B cell (primary cell): ENCODE measurements at regions not wholly inside any gene's neighbourhood (a gene's known extent, or its start where the extent isn't known, plus 50 kb on each side); places are given as distances from the start of the nearest gene placed in this dataset.

Source experiments
- ATAC-seq: fragments of 200-7000 bp; cut with Tn5 transposase; one replicate; pipeline ENCODE4 v1.10.0; 2021; ENCODE audit warnings: low read depth, mild to moderate bottlenecking, moderate number of reproducible peaks, moderate library complexity
- CTCF ChIA-PET: fragments of 350-600 bp; sonication (Branson Sonifier 250); formaldehyde crosslinking; loops from one replicate; lab custom pipeline; 2021; ENCODE audit warnings: antibody characterized with exemption, inconsistent platforms; lab: Charles Lee
- POLR2A ChIA-PET: fragments of 350-600 bp; sonication (Branson Sonifier 250); formaldehyde crosslinking; loops from one replicate; lab custom pipeline; 2021; ENCODE audit warnings: antibody characterized with exemption; lab: Charles Lee
- DNase-seq: peaks from one replicate; pipeline ENCODE4 v3.0.0; 2013
- H2AFZ ChIP-seq: 2 replicates; pipeline ENCODE4 v1.6.1; 2012; ENCODE audit warnings: mild to moderate bottlenecking, low read depth, low read length; ENCODE audit not compliant: insufficient read depth, poor library complexity, severe bottlenecking
- H3K27ac ChIP-seq, 2 donors: 1 replicate in 1 of 2; 2 replicates in 1 of 2; pipeline ENCODE4 v1.5.1; 2012 to 2013; ENCODE audit warnings: low read length in 2 of 2, mild to moderate bottlenecking in 2 of 2, moderate library complexity in 1 of 2
- H3K27me3 ChIP-seq, 4 experiments: fragments of 200-600 bp in 1 of 4; sonication (generic) in 1 of 4; replicated peaks in 1 of 4; 1 replicate in 2 of 4; 2 replicates in 2 of 4; pipeline versions ENCODE4 v1.6.1 to v1.7.0; 2013 to 2016; ENCODE audit warnings: low read length in 3 of 4, mild to moderate bottlenecking in 2 of 4, mixed read lengths in 1 of 4, moderate library complexity in 1 of 4; ENCODE audit not compliant: insufficient read depth in 4 of 4, control insufficient read depth in 3 of 4; ENCODE audit errors: control extremely low read depth in 1 of 4
- H3K36me3 ChIP-seq, 2 experiments: replicated peaks in 1 of 2; 1 replicate in 1 of 2; 2 replicates in 1 of 2; pipeline versions ENCODE4 v1.6.1 to v1.7.1; 2013; ENCODE audit warnings: low read length in 1 of 2; ENCODE audit not compliant: insufficient read depth in 2 of 2, control insufficient read depth in 1 of 2; ENCODE audit errors: control extremely low read depth in 1 of 2, extremely low read depth in 1 of 2
- H3K4me1 ChIP-seq, 2 donors: fragments of 200-600 bp in 1 of 2; sonication (generic) in 1 of 2; 1 replicate in 1 of 2; 2 replicates in 1 of 2; pipeline versions ENCODE4 v1.5.1 to v1.6.1; 2013 to 2017; ENCODE audit warnings: low read length in 2 of 2; ENCODE audit not compliant: control insufficient read depth in 2 of 2, insufficient read depth in 2 of 2
- H3K4me2 ChIP-seq: replicated peaks from 2 replicates; pipeline ENCODE3; 2012; ENCODE audit warnings: mild to moderate bottlenecking, low read depth, low read length; ENCODE audit not compliant: poor library complexity, severe bottlenecking
- H3K4me3 ChIP-seq, 5 experiments: fragments of 200-600 bp in 1 of 5; sonication (generic) in 1 of 5; 1 replicate in 3 of 5; 2 replicates in 2 of 5; pipeline versions ENCODE4 v1.5.1 to v1.7.0; 2011 to 2016; ENCODE audit warnings: low read length in 4 of 5, mild to moderate bottlenecking in 4 of 5, low read depth in 2 of 5, control low read depth in 1 of 5, moderate library complexity in 1 of 5; ENCODE audit not compliant: insufficient read depth in 1 of 5; ENCODE audit errors: control extremely low read depth in 1 of 5, extremely low read depth in 1 of 5
- H3K79me2 ChIP-seq: fragments of 200-600 bp; sonication (generic); one replicate; pipeline ENCODE4 v1.6.0; 2016; ENCODE audit warnings: low read length; ENCODE audit not compliant: control insufficient read depth, insufficient read depth
- H3K9ac ChIP-seq: fragments of 200-600 bp; sonication (generic); 2 replicates; pipeline ENCODE4 v1.6.1; 2017; ENCODE audit warnings: mild to moderate bottlenecking, low read length, moderate library complexity
- H3K9me3 ChIP-seq, 3 donors: one replicate each; pipeline versions ENCODE4 v1.6.1 to v1.7.1; 2013; ENCODE audit warnings: low read length in 2 of 3; ENCODE audit not compliant: control insufficient read depth in 2 of 3, insufficient read depth in 1 of 3; ENCODE audit errors: control extremely low read depth in 1 of 3
- H4K20me1 ChIP-seq: 2 replicates; pipeline ENCODE4 v1.6.0; 2012; ENCODE audit warnings: mild to moderate bottlenecking, low read length; ENCODE audit not compliant: insufficient read depth, control insufficient read depth, poor library complexity, severe bottlenecking
- H3K27ac Mint-ChIP-seq: one replicate; pipeline ENCODE4 v1.8.0; 2021; ENCODE audit warnings: mixed read lengths
- H3K27me3 Mint-ChIP-seq: one replicate; pipeline ENCODE4 v1.8.0; 2021; ENCODE audit warnings: mixed read lengths
- H3K4me1 Mint-ChIP-seq: one replicate; pipeline ENCODE4 v1.8.0; 2021; ENCODE audit warnings: mixed read lengths
- H3K4me3 Mint-ChIP-seq: one replicate; pipeline ENCODE4 v1.8.0; 2021; ENCODE audit warnings: mixed read lengths
- H3K9me3 Mint-ChIP-seq: one replicate; pipeline ENCODE4 v1.8.0; 2022; ENCODE audit warnings: mixed read lengths; ENCODE audit not compliant: insufficient read depth
- EZH2 ChIP-seq: IDR thresholded peaks from 2 replicates; pipeline ENCODE4 v1.6.1; 2012; ENCODE audit warnings: borderline replicate concordance, low read depth, mild to moderate bottlenecking, moderate library complexity, low read length; ENCODE audit not compliant: insufficient read depth, poor library complexity, severe bottlenecking
- WGBS: methylation state at CpG from one replicate; pipeline ENCODE4 v1.1.5; 2013; ENCODE audit warnings: missing lambda C conversion rate; ENCODE audit not compliant: insufficient coverage; 5-methylcytosine and 5-hydroxymethylcytosine counted together
- intact Hi-C: fragments of 100-400 bp; cut with micrococcal nuclease; formaldehyde crosslinking; loops from one replicate; pipeline ENCODE4 v1.10.0; 2022
- TF ChIP-seq, protein P1 (sequence below): fragments of 200-600 bp; IDR thresholded peaks from one replicate; pipeline ENCODE4 v1.8.0; 2022; ENCODE audit warnings: antibody characterized with exemption, mild to moderate bottlenecking

GRCh38 chr20:39547546-39548408 is 585.6 kb downstream of the DHX35 start:
- WGBS = 74% methylated on average over 3 of the region's 6 CpGs
- no peak overlapping the region for H3K27ac ChIP-seq
- ChIA-PET POLR2A (no interaction called here), CTCF (no interaction called here)
- Mint-ChIP-seq H3K4me3 (no peak overlapping the region), H3K4me1 (peaks cover 6% of the 10 kb centered on the region), H3K9me3 (peaks cover 4% of the 10 kb centered on the region), H3K27ac (no peak overlapping the region), H3K27me3 (no peaks in the 10 kb centered on the region)
- H3K27me3 ChIP-seq = no peaks in the 10 kb centered on the region
- no peak overlapping the region for H3K4me3 ChIP-seq
- H4K20me1 ChIP-seq = no peaks in the 10 kb centered on the region
- H3K79me2 ChIP-seq = no peaks in the 10 kb centered on the region
- intact Hi-C loops = no loop called here
- no peaks in the 10 kb centered on the region for H3K9me3 ChIP-seq
- no peaks in the 10 kb centered on the region for H3K36me3 ChIP-seq
- TF ChIP-seq EZH2 = no peak
- TF ChIP-seq, protein P1, sequence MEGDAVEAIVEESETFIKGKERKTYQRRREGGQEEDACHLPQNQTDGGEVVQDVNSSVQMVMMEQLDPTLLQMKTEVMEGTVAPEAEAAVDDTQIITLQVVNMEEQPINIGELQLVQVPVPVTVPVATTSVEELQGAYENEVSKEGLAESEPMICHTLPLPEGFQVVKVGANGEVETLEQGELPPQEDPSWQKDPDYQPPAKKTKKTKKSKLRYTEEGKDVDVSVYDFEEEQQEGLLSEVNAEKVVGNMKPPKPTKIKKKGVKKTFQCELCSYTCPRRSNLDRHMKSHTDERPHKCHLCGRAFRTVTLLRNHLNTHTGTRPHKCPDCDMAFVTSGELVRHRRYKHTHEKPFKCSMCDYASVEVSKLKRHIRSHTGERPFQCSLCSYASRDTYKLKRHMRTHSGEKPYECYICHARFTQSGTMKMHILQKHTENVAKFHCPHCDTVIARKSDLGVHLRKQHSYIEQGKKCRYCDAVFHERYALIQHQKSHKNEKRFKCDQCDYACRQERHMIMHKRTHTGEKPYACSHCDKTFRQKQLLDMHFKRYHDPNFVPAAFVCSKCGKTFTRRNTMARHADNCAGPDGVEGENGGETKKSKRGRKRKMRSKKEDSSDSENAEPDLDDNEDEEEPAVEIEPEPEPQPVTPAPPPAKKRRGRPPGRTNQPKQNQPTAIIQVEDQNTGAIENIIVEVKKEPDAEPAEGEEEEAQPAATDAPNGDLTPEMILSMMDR = no peak
- H3K4me1 ChIP-seq = peaks cover 0 to 5% of the 10 kb centered on the region in 2 donors
- H3K4me2 ChIP-seq = no peak overlapping the region
- no peak for DNase-seq
- ATAC-seq = no peak
- H2AFZ ChIP-seq = no peak overlapping the region
- H3K9ac ChIP-seq = no peak overlapping the region

DNA sequence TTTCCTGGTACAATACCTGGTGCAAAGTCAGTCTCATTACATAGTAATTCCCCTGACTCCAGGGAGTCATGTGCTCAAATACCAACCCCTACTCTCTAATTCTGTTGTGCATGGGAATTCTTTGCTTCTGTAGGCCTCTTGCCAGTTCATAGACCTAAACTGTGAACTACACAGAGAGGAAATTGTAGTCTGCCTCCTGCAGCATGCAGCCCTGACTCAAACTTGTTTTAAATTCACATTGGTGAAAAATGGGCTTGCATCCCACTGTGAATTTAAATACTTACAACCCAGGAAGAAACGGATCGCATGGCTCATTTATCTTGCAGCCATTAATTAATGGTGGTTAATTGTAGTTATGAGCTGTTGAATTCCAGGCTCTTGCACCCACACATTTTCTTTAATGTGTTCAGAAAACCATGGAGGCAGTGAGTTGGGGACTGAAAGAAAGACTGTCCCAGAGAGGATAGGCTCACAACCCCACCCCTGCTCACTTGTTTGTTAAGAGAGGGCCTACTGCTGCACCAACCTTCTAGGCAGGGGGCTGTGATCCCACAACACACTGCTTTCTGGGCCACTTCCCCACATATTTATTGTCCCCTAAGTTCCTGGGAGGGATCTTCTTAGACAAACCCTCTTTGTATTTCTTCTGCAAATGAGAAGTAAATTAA is 579.1 kb downstream of the DHX35 start:
- no CpG with 5 or more reads among the region's 2 CpGs for WGBS
- no peaks in the 10 kb centered on the region for H3K27me3 Mint-ChIP-seq
- intact Hi-C loops = no loop called here
- Histone ChIP-seq H3K9ac (no peak overlapping the region), H4K20me1 (no peaks in the 10 kb centered on the region), H3K4me3 (no peak overlapping the region), H3K27me3 (no peaks in the 10 kb centered on the region), H3K36me3 (no peaks in the 10 kb centered on the region), H3K4me2 (no peak overlapping the region), H3K9me3 (peaks cover 0 to 6% (median 4%) of the 10 kb centered on the region in 3 donors), H2AFZ (no peak overlapping the region), H3K27ac (no peak overlapping the region), H3K4me1 (peaks cover 10 to 26% of the 10 kb centered on the region in 2 donors), H3K79me2 (no peaks in the 10 kb centered on the region)
- no peak for DNase-seq
- ChIA-PET POLR2A (no interaction called here), CTCF (no interaction called here)
- peaks cover 6% of the 10 kb centered on the region for H3K9me3 Mint-ChIP-seq
- H3K4me1 Mint-ChIP-seq = peaks cover 30% of the 10 kb centered on the region
- ATAC-seq = no peak
- TF ChIP-seq, protein P1 = no peak
- no peak for TF ChIP-seq EZH2
- no peak overlapping the region for H3K4me3 Mint-ChIP-seq
- no peak overlapping the region for H3K27ac Mint-ChIP-seq
